CD14-positive monocyte (primary cell): ENCODE measurements at regions not wholly inside any gene's neighbourhood (a gene's known extent, or its start where the extent isn't known, plus 50 kb on each side); places are given as distances from the start of the nearest gene placed in this dataset.

Source experiments
- DNase-seq, 3 donors: peaks; one replicate each; pipeline ENCODE4 v3.0.0-alpha.2; 2011 to 2022
- H2AFZ ChIP-seq: 2 replicates; pipeline ENCODE4 v1.6.0; 2012; ENCODE audit warnings: mild to moderate bottlenecking, low read depth, low read length, inconsistent platforms; ENCODE audit not compliant: insufficient read depth, poor library complexity, severe bottlenecking
- H3K27ac ChIP-seq, 2 donors: 1 replicate in 1 of 2; 2 replicates in 1 of 2; pipeline ENCODE4 v1.5.1; 2012 to 2013; ENCODE audit warnings: low read length in 2 of 2, control low read depth in 1 of 2, inconsistent platforms in 1 of 2, low read depth in 1 of 2, mild to moderate bottlenecking in 1 of 2
- H3K27me3 ChIP-seq, 2 donors: one replicate each; pipeline versions ENCODE4 v1.6.0 to v1.6.1; 2011 to 2013; ENCODE audit warnings: low read length in 2 of 2; ENCODE audit not compliant: control insufficient read depth in 2 of 2, insufficient read depth in 2 of 2
- H3K36me3 ChIP-seq, 2 donors: replicated peaks in 1 of 2; 1 replicate in 1 of 2; 2 replicates in 1 of 2; pipeline versions ENCODE4 v1.5.1 to v1.6.1; 2012 to 2013; ENCODE audit warnings: low read length in 2 of 2, control low read depth in 1 of 2, inconsistent platforms in 1 of 2, mild to moderate bottlenecking in 1 of 2; ENCODE audit not compliant: insufficient read depth in 2 of 2, control insufficient read depth in 1 of 2
- H3K4me1 ChIP-seq, 2 donors: 1 replicate in 1 of 2; 2 replicates in 1 of 2; pipeline versions ENCODE4 v1.5.1 to v1.6.1; 2012 to 2013; ENCODE audit warnings: low read length in 2 of 2, control low read depth in 1 of 2, inconsistent platforms in 1 of 2, mild to moderate bottlenecking in 1 of 2, moderate library complexity in 1 of 2; ENCODE audit not compliant: insufficient read depth in 2 of 2, control insufficient read depth in 1 of 2
- H3K4me2 ChIP-seq: replicated peaks from 2 replicates; pipeline ENCODE3; 2012; ENCODE audit warnings: low read length, moderate library complexity, mild to moderate bottlenecking; ENCODE audit not compliant: poor library complexity, severe bottlenecking; ENCODE audit errors: extremely low read depth
- H3K4me3 ChIP-seq, 3 experiments: fragments of 200-600 bp in 1 of 3; sonication (generic) in 1 of 3; replicated peaks in 1 of 3; 1 replicate in 2 of 3; 2 replicates in 1 of 3; pipeline ENCODE4 v1.5.1; 2011 to 2013; ENCODE audit warnings: low read length in 3 of 3, mild to moderate bottlenecking in 3 of 3, control low read depth in 2 of 3, low read depth in 2 of 3, inconsistent platforms in 1 of 3, moderate library complexity in 1 of 3
- H3K79me2 ChIP-seq: 2 replicates; pipeline ENCODE4 v1.6.0; 2012; ENCODE audit warnings: mild to moderate bottlenecking, control low read depth, inconsistent platforms, low read length, moderate library complexity; ENCODE audit not compliant: insufficient read depth
- H3K9ac ChIP-seq: 2 replicates; pipeline ENCODE4 v1.6.0; 2017; ENCODE audit warnings: low read length, mild to moderate bottlenecking; ENCODE audit not compliant: insufficient read depth, poor library complexity, severe bottlenecking
- H3K9me3 ChIP-seq, 2 donors: replicated peaks in 1 of 2; 1 replicate in 1 of 2; 2 replicates in 1 of 2; pipeline versions ENCODE4 v1.5.1 to v1.6.1; 2012 to 2013; ENCODE audit warnings: low read length in 2 of 2, control low read depth in 1 of 2; ENCODE audit not compliant: control insufficient read depth in 1 of 2, insufficient read depth in 1 of 2
- H4K20me1 ChIP-seq: 2 replicates; pipeline ENCODE4 v1.6.0; 2012; ENCODE audit warnings: mild to moderate bottlenecking, low read length, control low read depth, moderate library complexity; ENCODE audit not compliant: insufficient read depth
- H3K27ac Mint-ChIP-seq, 7 donors: one replicate each; pipeline ENCODE4 v1.8.0; 2020; ENCODE audit warnings: mild to moderate bottlenecking in 7 of 7, mixed read lengths in 7 of 7, moderate library complexity in 6 of 7, inconsistent platforms in 2 of 7
- H3K27me3 Mint-ChIP-seq, 3 donors: one replicate each; pipeline ENCODE4 v1.8.0; 2021 to 2022; ENCODE audit warnings: low read depth in 3 of 3, mild to moderate bottlenecking in 3 of 3, mixed read lengths in 3 of 3, moderate library complexity in 3 of 3, inconsistent platforms in 1 of 3
- H3K36me3 Mint-ChIP-seq, 2 donors: one replicate each; pipeline ENCODE4 v1.8.0; 2020; ENCODE audit warnings: mixed read lengths in 2 of 2, inconsistent platforms in 1 of 2, mild to moderate bottlenecking in 1 of 2
- H3K4me1 Mint-ChIP-seq: one replicate; pipeline ENCODE4 v1.8.0; 2020; ENCODE audit warnings: mild to moderate bottlenecking, mixed read lengths
- H3K4me3 Mint-ChIP-seq, 2 donors: one replicate each; pipeline ENCODE4 v1.8.0; 2020; ENCODE audit warnings: mild to moderate bottlenecking in 2 of 2, mixed read lengths in 2 of 2, moderate library complexity in 1 of 2
- H3K9me3 Mint-ChIP-seq, 7 donors: one replicate each; pipeline ENCODE4 v1.8.0; 2020 to 2022; ENCODE audit warnings: mixed read lengths in 7 of 7, mild to moderate bottlenecking in 6 of 7, moderate library complexity in 6 of 7, inconsistent platforms in 2 of 7
- WGBS: methylation state at CpG from one replicate; pipeline ENCODE4 v1.1.5; 2013; ENCODE audit warnings: missing lambda C conversion rate; ENCODE audit not compliant: insufficient coverage; 5-methylcytosine and 5-hydroxymethylcytosine counted together
- intact Hi-C, 2 donors: fragments of 100-400 bp; cut with micrococcal nuclease; formaldehyde crosslinking; loops; one replicate each; pipeline versions ENCODE4 v1.15.0 to v1.15.1; 2023
- TF ChIP-seq, protein P1 (sequence below): fragments of 200-600 bp; IDR thresholded peaks from one replicate; pipeline ENCODE4 v1.8.0; 2022; ENCODE audit warnings: antibody characterized with exemption, mild to moderate bottlenecking

DNA sequence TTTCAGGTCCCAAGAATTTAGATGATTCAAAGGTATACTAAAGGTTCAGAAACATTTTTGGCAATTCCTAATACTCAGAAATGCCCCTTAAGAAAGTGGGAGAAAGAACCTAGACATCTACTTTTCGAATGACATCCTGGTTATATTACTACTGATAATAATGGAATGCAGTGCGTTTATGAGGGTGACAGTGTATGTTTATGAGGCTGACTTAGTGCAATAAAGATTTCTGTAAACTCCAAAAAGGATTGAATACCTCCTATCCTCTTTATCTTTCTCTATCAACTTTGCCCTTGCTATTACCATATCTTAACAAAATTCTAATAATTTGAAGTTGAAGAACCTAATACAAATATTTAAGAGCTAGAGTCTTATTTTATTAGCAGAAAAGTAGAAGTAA, 348.9 kb upstream of the EPHA6 start:
- no peak for DNase-seq
- no peaks in the 10 kb centered on the region for H3K27me3 ChIP-seq
- no peaks in the 10 kb centered on the region for H4K20me1 ChIP-seq
- no peaks in the 10 kb centered on the region for H3K4me1 ChIP-seq
- WGBS = no CpG with 5 or more reads among the region's 2 CpGs
- no peaks in the 10 kb centered on the region for H3K36me3 Mint-ChIP-seq
- H3K4me3 ChIP-seq = no peak overlapping the region
- no peaks in the 10 kb centered on the region for H3K36me3 ChIP-seq
- no peaks in the 10 kb centered on the region for H3K9me3 ChIP-seq
- no peak overlapping the region for H2AFZ ChIP-seq
- no peak overlapping the region for H3K9ac ChIP-seq
- intact Hi-C loops = no loop called here
- TF ChIP-seq, protein P1, sequence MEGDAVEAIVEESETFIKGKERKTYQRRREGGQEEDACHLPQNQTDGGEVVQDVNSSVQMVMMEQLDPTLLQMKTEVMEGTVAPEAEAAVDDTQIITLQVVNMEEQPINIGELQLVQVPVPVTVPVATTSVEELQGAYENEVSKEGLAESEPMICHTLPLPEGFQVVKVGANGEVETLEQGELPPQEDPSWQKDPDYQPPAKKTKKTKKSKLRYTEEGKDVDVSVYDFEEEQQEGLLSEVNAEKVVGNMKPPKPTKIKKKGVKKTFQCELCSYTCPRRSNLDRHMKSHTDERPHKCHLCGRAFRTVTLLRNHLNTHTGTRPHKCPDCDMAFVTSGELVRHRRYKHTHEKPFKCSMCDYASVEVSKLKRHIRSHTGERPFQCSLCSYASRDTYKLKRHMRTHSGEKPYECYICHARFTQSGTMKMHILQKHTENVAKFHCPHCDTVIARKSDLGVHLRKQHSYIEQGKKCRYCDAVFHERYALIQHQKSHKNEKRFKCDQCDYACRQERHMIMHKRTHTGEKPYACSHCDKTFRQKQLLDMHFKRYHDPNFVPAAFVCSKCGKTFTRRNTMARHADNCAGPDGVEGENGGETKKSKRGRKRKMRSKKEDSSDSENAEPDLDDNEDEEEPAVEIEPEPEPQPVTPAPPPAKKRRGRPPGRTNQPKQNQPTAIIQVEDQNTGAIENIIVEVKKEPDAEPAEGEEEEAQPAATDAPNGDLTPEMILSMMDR = no peak
- H3K27ac Mint-ChIP-seq = no peak overlapping the region
- H3K4me1 Mint-ChIP-seq = no peaks in the 10 kb centered on the region
- no peak overlapping the region for H3K4me3 Mint-ChIP-seq
- peaks cover 0 to 3% (median 1%) of the 10 kb centered on the region in 7 donors for H3K9me3 Mint-ChIP-seq
- H3K27me3 Mint-ChIP-seq = no peaks in the 10 kb centered on the region
- no peaks in the 10 kb centered on the region for H3K79me2 ChIP-seq
- no peak overlapping the region for H3K27ac ChIP-seq
- no peak overlapping the region for H3K4me2 ChIP-seq

DNA sequence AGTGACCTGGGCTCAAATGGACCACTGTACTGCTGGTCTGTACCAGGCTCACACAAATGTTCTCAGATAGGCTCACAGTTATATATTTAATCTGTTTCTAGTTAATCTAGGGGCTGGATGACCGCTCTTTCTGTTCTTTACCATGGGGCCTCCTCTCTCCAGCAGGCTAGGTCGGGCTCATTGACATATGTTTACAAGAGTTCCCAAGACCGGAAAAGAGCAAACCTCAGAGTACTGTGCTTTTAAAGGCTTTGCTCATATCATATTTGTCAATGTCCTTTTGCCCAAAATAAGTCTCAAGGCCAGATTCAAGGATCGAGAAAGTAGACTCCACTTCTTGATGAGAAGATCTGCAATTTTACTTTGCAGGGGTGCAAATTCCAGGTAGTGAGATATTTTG, 348.0 kb upstream of the EPHA6 start:
- H3K36me3 Mint-ChIP-seq = no peaks in the 10 kb centered on the region
- H3K79me2 ChIP-seq = no peaks in the 10 kb centered on the region
- DNase-seq = no peak
- no peaks in the 10 kb centered on the region for H4K20me1 ChIP-seq
- no peaks in the 10 kb centered on the region for H3K9me3 ChIP-seq
- 90% methylated on average over 2 of the region's 4 CpGs for WGBS
- H3K4me1 Mint-ChIP-seq = no peaks in the 10 kb centered on the region
- no peak overlapping the region for H3K4me2 ChIP-seq
- H3K4me3 Mint-ChIP-seq = no peak overlapping the region
- H3K27me3 Mint-ChIP-seq = no peaks in the 10 kb centered on the region
- TF ChIP-seq, protein P1 = no peak
- no peak overlapping the region for H3K27ac ChIP-seq
- H3K4me1 ChIP-seq = no peaks in the 10 kb centered on the region
- H3K9me3 Mint-ChIP-seq = peaks cover 0 to 3% (median 1%) of the 10 kb centered on the region in 7 donors
- no peaks in the 10 kb centered on the region for H3K36me3 ChIP-seq
- no peak overlapping the region for H3K4me3 ChIP-seq
- H3K9ac ChIP-seq = no peak overlapping the region
- no peak overlapping the region for H3K27ac Mint-ChIP-seq
- no peaks in the 10 kb centered on the region for H3K27me3 ChIP-seq
- intact Hi-C loops = no loop called here
- no peak overlapping the region for H2AFZ ChIP-seq
